ENCODE measurements at regions not wholly inside any gene's neighbourhood (a gene's known extent, or its start where the extent isn't known, plus 50 kb on each side); places are given as distances from the start of the nearest gene placed in this dataset.
"Not testable (repeated sequence)": the region's sequence is repeated elsewhere in the genome, so short reads cannot be mapped to it uniquely, and the experiment has no call there.

- no peak for DNase-seq
Measured at GRCh38 chr4:28296239-28296638, 1435.6 kb downstream of the STIM2 start.

- no peak for DNase-seq
Measured at GRCh38 chr4:28310926-28311325, 1450.3 kb downstream of the STIM2 start.

GRCh38 chr4:28312497-28312896, 1451.9 kb downstream of the STIM2 start:
- not testable (repeated sequence) for DNase-seq

GRCh38 chr4:28313729-28314713, 1453.4 kb downstream of the STIM2 start:
- no peak for DNase-seq

GRCh38 chr4:28317221-28317620, 1456.6 kb downstream of the STIM2 start:
- DNase-seq = no peak

- no peak for DNase-seq
Measured at GRCh38 chr4:28334249-28334648, 1473.6 kb downstream of the STIM2 start.

GRCh38 chr4:28341784-28342183, 1481.1 kb downstream of the STIM2 start:
- DNase-seq = no peak

GRCh38 chr4:28350485-28350884, 1489.8 kb downstream of the STIM2 start:
- DNase-seq = no peak

- DNase-seq = no peak
Measured at GRCh38 chr4:28351102-28351501, 1490.5 kb downstream of the STIM2 start.

GRCh38 chr4:28351826-28352225, 1491.2 kb downstream of the STIM2 start:
- no peak for DNase-seq

GRCh38 chr4:28354880-28355656, 1494.4 kb downstream of the STIM2 start:
- DNase-seq = no peak

- no peak for DNase-seq
Measured at GRCh38 chr4:28357990-28358389, 1497.3 kb downstream of the STIM2 start.

GRCh38 chr4:28358606-28359005, 1498.0 kb downstream of the STIM2 start:
- DNase-seq = peak; percentile 44

GRCh38 chr4:28360681-28361080, 1500.0 kb downstream of the STIM2 start:
- DNase-seq = no peak

- no peak for DNase-seq
Measured at GRCh38 chr4:28362169-28362568, 1501.5 kb downstream of the STIM2 start.

GRCh38 chr4:28369499-28369898, 1508.9 kb downstream of the STIM2 start:
- no peak for DNase-seq

GRCh38 chr4:28373191-28373590, 1512.5 kb downstream of the STIM2 start:
- no peak for DNase-seq

- no peak for DNase-seq
Measured at GRCh38 chr4:28373601-28374000, 1513.0 kb downstream of the STIM2 start.

- no peak for DNase-seq
Measured at GRCh38 chr4:28378109-28378830, 1517.6 kb downstream of the STIM2 start.

GRCh38 chr4:28385801-28386200, 1525.2 kb downstream of the STIM2 start:
- DNase-seq = no peak

GRCh38 chr4:28386776-28387175, 1526.1 kb downstream of the STIM2 start:
- no peak for DNase-seq

- no peak for DNase-seq
Measured at GRCh38 chr4:28388471-28388870, 1527.8 kb downstream of the STIM2 start.
